SK-N-MC (cell line): ENCODE measurements at regions not wholly inside any gene's neighbourhood (a gene's known extent, or its start where the extent isn't known, plus 50 kb on each side); places are given as distances from the start of the nearest gene placed in this dataset.

Experiments
- EZH2 ChIP-seq: fragments of 200-600 bp; sonication (generic); IDR thresholded peaks from one replicate; pipeline ENCODE4 v1.6.1; 2017; ENCODE audit warnings: antibody characterized with exemption
- FOXP2 ChIP-seq: optimal IDR thresholded peaks from 2 replicates; pipeline ENCODE3; 2011; ENCODE audit warnings: mild to moderate bottlenecking, moderate library complexity; ENCODE audit not compliant: insufficient read depth; ENCODE audit errors: extremely low read length, control extremely low read depth

GRCh38 chr2:120435671-120436459 is 89.9 kb downstream of the INHBB start:
- TF ChIP-seq EZH2 (no peak), FOXP2 (no peak)
